Lung (tissue), 11 donors: ENCODE measurements at regions not wholly inside any gene's neighbourhood (a gene's known extent, or its start where the extent isn't known, plus 50 kb on each side); places are given as distances from the start of the nearest gene placed in this dataset.

Source experiments
- ATAC-seq: fragments of 200-7000 bp; cut with Tn5 transposase; one replicate; pipeline ENCODE4 v1.9.1; 2020; ENCODE audit warnings: moderate number of reproducible peaks; ENCODE audit not compliant: insufficient read depth, low FRiP score
- DNase-seq, 3 donors: peaks; one replicate each; pipeline ENCODE4 v3.0.0-alpha.2; 2013 to 2017
- H3K27ac ChIP-seq, 2 donors: one replicate each; pipeline ENCODE4 v1.5.1; 2013; ENCODE audit warnings: mild to moderate bottlenecking in 2 of 2, moderate library complexity in 2 of 2, control low read depth in 1 of 2, inconsistent platforms in 1 of 2, low read depth in 1 of 2, low read length in 1 of 2
- H3K27me3 ChIP-seq, 3 donors: one replicate each; pipeline ENCODE4 v1.5.1; 2013; ENCODE audit warnings: low read length in 2 of 3; ENCODE audit not compliant: control insufficient read depth in 3 of 3, insufficient read depth in 3 of 3
- H3K36me3 ChIP-seq, 4 donors: one replicate each; pipeline ENCODE4 v1.5.1; 2013; ENCODE audit warnings: low read length in 4 of 4, mild to moderate bottlenecking in 1 of 4, moderate library complexity in 1 of 4; ENCODE audit not compliant: control insufficient read depth in 4 of 4, insufficient read depth in 4 of 4
- H3K4me1 ChIP-seq, 5 donors: one replicate each; pipeline ENCODE4 v1.5.1; 2013; ENCODE audit warnings: low read length in 5 of 5, mild to moderate bottlenecking in 2 of 5, moderate library complexity in 1 of 5; ENCODE audit not compliant: control insufficient read depth in 5 of 5, insufficient read depth in 5 of 5
- H3K4me3 ChIP-seq: one replicate; pipeline ENCODE4 v1.5.1; 2013; ENCODE audit warnings: mild to moderate bottlenecking, control low read depth, moderate library complexity
- H3K9ac ChIP-seq, 2 donors: one replicate each; pipeline ENCODE4 v1.5.1; 2013; ENCODE audit warnings: low read length in 2 of 2, control low read depth in 1 of 2; ENCODE audit not compliant: insufficient read depth in 1 of 2
- H3K9me3 ChIP-seq, 4 donors: one replicate each; pipeline ENCODE4 v1.5.1; 2013; ENCODE audit warnings: low read length in 3 of 4, mild to moderate bottlenecking in 1 of 4, moderate library complexity in 1 of 4; ENCODE audit not compliant: control insufficient read depth in 4 of 4, insufficient read depth in 3 of 4
- WGBS, 2 donors: extraction: QIAGEN DNeasy Blood & Tissue Kit; methylation state at CpG; one replicate each; pipeline ENCODE4 v1.1.7; 2013; 5-methylcytosine and 5-hydroxymethylcytosine counted together
- TF ChIP-seq, protein P1 (sequence below): IDR thresholded peaks from 2 replicates; pipeline ENCODE4 v1.5.1; 2012; ENCODE audit warnings: mild to moderate bottlenecking; ENCODE audit errors: control extremely low read depth, extremely low read depth
- donor health status: control.
- donor health status: control.
- donor health status: Bipolar disorder and iron deficiency.
- donor health status: healthy.
- donor health status: DM: yes; HTN: yes; CAD: no.

- 59 to 74% methylated on average over 2 of the region's 2 CpGs for WGBS, 2 donors
- Histone ChIP-seq H3K27ac (no peak overlapping the region), H3K4me3 (no peak overlapping the region), H3K9ac (no peak overlapping the region), H3K36me3 (no peaks in the 10 kb centered on the region), H3K4me1 (peaks cover 0 to 3% (median 0%) of the 10 kb centered on the region in 5 donors), H3K27me3 (no peaks in the 10 kb centered on the region), H3K9me3 (no peaks in the 10 kb centered on the region)
- ATAC-seq (no peak), DNase-seq (no peak)
- TF ChIP-seq, protein P1, sequence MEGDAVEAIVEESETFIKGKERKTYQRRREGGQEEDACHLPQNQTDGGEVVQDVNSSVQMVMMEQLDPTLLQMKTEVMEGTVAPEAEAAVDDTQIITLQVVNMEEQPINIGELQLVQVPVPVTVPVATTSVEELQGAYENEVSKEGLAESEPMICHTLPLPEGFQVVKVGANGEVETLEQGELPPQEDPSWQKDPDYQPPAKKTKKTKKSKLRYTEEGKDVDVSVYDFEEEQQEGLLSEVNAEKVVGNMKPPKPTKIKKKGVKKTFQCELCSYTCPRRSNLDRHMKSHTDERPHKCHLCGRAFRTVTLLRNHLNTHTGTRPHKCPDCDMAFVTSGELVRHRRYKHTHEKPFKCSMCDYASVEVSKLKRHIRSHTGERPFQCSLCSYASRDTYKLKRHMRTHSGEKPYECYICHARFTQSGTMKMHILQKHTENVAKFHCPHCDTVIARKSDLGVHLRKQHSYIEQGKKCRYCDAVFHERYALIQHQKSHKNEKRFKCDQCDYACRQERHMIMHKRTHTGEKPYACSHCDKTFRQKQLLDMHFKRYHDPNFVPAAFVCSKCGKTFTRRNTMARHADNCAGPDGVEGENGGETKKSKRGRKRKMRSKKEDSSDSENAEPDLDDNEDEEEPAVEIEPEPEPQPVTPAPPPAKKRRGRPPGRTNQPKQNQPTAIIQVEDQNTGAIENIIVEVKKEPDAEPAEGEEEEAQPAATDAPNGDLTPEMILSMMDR = no peak
Observed at GRCh38 chr9:79857188-79857587, 285.4 kb downstream of the TLE4 start.

DNA sequence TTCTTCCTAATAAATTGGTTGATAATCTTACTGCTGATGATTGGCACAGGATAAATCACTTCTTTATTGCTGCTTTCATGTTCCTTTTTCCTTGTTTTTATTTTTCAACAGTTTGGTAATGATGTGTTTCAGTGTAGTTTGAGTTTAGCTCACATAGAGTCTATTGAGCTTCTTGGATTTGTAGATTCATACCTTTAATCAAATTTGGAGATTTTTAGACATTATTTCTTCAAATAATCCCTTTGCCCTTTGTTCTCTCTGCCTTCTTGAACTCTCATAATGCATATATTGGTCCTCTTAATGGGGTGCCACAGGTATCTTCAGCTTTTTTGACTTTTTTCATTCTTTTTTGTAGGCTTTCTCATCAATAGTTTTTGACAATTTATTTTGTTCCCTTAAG lies 275.3 kb downstream of the TLE4 start:
- no peak for DNase-seq
- peaks cover 5 to 9% (median 7%) of the 10 kb centered on the region in 4 donors for H3K9me3 ChIP-seq

GRCh38 chr9:79829566-79830302 lies 258.0 kb downstream of the TLE4 start:
- WGBS, 2 donors = 97 to 98% methylated on average over 7 of the region's 7 CpGs
- H3K4me1 ChIP-seq = no peaks in the 10 kb centered on the region
- H3K9ac ChIP-seq = no peak overlapping the region
- no peak overlapping the region for H3K4me3 ChIP-seq
- no peaks in the 10 kb centered on the region for H3K27me3 ChIP-seq
- H3K9me3 ChIP-seq = peaks cover 0 to 6% (median 0%) of the 10 kb centered on the region in 4 donors
- TF ChIP-seq, protein P1 = no peak
- no peaks in the 10 kb centered on the region for H3K36me3 ChIP-seq
- ATAC-seq (no peak), DNase-seq (no peak)
- H3K27ac ChIP-seq = no peak overlapping the region

More for the DNA sequence above, 275.3 kb downstream of the TLE4 start:
- Histone ChIP-seq H3K36me3 (no peaks in the 10 kb centered on the region), H3K9ac (no peak overlapping the region), H3K27me3 (no peaks in the 10 kb centered on the region), H3K4me1 (no peaks in the 10 kb centered on the region), H3K27ac (no peak overlapping the region), H3K4me3 (no peak overlapping the region)
- ATAC-seq = no peak
- TF ChIP-seq, protein P1 = no peak

- Histone ChIP-seq H3K4me1 (no peaks in the 10 kb centered on the region), H3K9me3 (no peaks in the 10 kb centered on the region), H3K36me3 (no peaks in the 10 kb centered on the region), H3K27ac (no peak overlapping the region), H3K9ac (no peak overlapping the region), H3K27me3 (peaks cover 0 to 4% (median 3%) of the 10 kb centered on the region in 3 donors), H3K4me3 (no peak overlapping the region)
- DNase-seq (no peak), ATAC-seq (no peak)
- TF ChIP-seq, protein P1 = no peak
- 83 to 85% methylated on average over 3 of the region's 3 CpGs for WGBS, 2 donors
Observed at GRCh38 chr9:79824265-79824664, 252.5 kb downstream of the TLE4 start.
